ENCODE measurements at regions not wholly inside any gene's neighbourhood (a gene's known extent, or its start where the extent isn't known, plus 50 kb on each side); places are given as distances from the start of the nearest gene placed in this dataset.

DNA sequence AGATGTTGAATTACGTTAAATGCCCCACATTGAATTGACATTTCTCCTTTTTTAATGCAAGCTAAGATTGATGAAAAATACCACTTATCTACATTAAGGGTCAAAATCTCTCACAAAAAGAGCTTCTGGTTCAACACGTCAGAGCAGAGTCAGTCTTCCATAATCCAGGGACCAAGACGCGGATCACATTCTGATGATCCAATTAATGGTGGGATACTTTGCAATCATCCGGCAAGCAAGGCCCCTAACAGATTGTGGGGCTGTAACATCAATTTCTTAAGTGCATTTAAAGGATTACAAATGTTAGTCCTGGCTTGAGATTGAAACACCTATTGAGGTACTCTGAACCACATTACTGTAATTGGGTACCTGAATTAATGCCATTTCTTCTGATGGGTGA is 120.2 kb upstream of the ESRRG start:
- Histone ChIP-seq H3K14ac (replicated peaks; ENCODE audit: low read depth, low read length) (no peak overlapping the region), H3K27ac (ENCODE audit: insufficient read depth, low read length) (no peak overlapping the region), H3K79me1 (ENCODE audit: low read depth in 1 of 2, low read length in 2 of 2) (no peaks in the 10 kb centered on the region), H4K20me1 (ENCODE audit: insufficient read depth, low read length) (no peaks in the 10 kb centered on the region), H2BK15ac (ENCODE audit: low read depth, low read length) (no peak overlapping the region), H2BK5ac (ENCODE audit: low read depth, low read length, poor library complexity, severe bottlenecking) (no peak overlapping the region), H4K8ac (ENCODE audit: low read depth in 2 of 2, low read length in 2 of 2) (no peak overlapping the region), H2BK120ac (ENCODE audit: low read depth, low read length) (no peak overlapping the region), H2AK5ac (ENCODE audit: low read depth, low read length) (no peak overlapping the region), H3K4me2 (ENCODE audit: low read depth, low read length) (no peak overlapping the region), H3K56ac (ENCODE audit: extremely low read depth, insufficient read depth, low read length) (no peak overlapping the region), H2AK9ac (replicated peaks; ENCODE audit: low read depth, low read length, poor library complexity) (no peak overlapping the region), H3K36me3 (ENCODE audit: control insufficient read depth, insufficient read depth, low read length) (no peaks in the 10 kb centered on the region), H3K4me3 (ENCODE audit: insufficient read depth, low read depth, low read length) (no peak overlapping the region), H3K9me3 (ENCODE audit: control insufficient read depth, insufficient read depth, low read length) (no peaks in the 10 kb centered on the region), H4K91ac (ENCODE audit: insufficient read depth, low read depth, low read length) (no peak overlapping the region), H3K4me1 (ENCODE audit: control insufficient read depth, insufficient read depth, low read length) (no peaks in the 10 kb centered on the region), H3K9ac (ENCODE audit: low read depth, low read length) (no peak overlapping the region), H3K27me3 (ENCODE audit: control insufficient read depth, insufficient read depth, low read length) (no peaks in the 10 kb centered on the region), H3K4ac (ENCODE audit: low read depth, low read length) (no peak overlapping the region), H2BK20ac (ENCODE audit: low read depth, low read length) (no peak overlapping the region), H3K9me1 (ENCODE audit: insufficient read depth, low read length) (no peaks in the 10 kb centered on the region), H4K5ac (ENCODE audit: low read depth, low read length) (no peak overlapping the region), H3K23ac (ENCODE audit: low read depth, low read length) (no peak overlapping the region), H2AFZ (replicated peaks; ENCODE audit: low read length, poor library complexity) (no peak overlapping the region), H3K18ac (ENCODE audit: low read depth, low read length) (no peak overlapping the region)
- intact Hi-C loops (cut with micrococcal nuclease), result no loop called here
- in situ Hi-C loops (cut with MboI; ENCODE audit: low sequenced_read_pairs), result no loop called here
- WGBS, 2 experiments (ENCODE audit: extremely low coverage in 2 of 2, insufficient read length in 1 of 2), result no CpG with 5 or more reads among the region's 5 CpGs
- DNase-seq (no peak), ATAC-seq (ENCODE audit: low read depth) (no peak)
- no TSS peak for BruUV-seq (replicated peaks)
- TF ChIP-seq, protein P1, sequence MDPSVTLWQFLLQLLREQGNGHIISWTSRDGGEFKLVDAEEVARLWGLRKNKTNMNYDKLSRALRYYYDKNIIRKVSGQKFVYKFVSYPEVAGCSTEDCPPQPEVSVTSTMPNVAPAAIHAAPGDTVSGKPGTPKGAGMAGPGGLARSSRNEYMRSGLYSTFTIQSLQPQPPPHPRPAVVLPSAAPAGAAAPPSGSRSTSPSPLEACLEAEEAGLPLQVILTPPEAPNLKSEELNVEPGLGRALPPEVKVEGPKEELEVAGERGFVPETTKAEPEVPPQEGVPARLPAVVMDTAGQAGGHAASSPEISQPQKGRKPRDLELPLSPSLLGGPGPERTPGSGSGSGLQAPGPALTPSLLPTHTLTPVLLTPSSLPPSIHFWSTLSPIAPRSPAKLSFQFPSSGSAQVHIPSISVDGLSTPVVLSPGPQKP (IDR thresholded peaks at IDR 0.05; ENCODE audit: borderline replicate concordance, low read depth, low read length), result no peak
- no peak for TF ChIP-seq MAFK (IDR thresholded peaks at IDR 0.05; ENCODE audit: low read depth, low read length)
- ChIA-PET POLR2A (ENCODE audit: unreplicated experiment) (no interaction called here), CTCF (interaction anchor here (0.8 kb wide), 1 partner anchor 93 kb away, joined by 3 read pairs; no protein-coding TSS in a partner anchor)
- dilution Hi-C loops (cut with HindIII; ENCODE audit: low sequenced_read_pairs, unreplicated experiment), result no loop called here

Measured in IMR-90 (cell line).